IMR-90 (cell line): ENCODE measurements at regions not wholly inside any gene's neighbourhood (a gene's known extent, or its start where the extent isn't known, plus 50 kb on each side); places are given as distances from the start of the nearest gene placed in this dataset.

ENCODE experiments used
- ATAC-seq: fragments of 200-7000 bp; cut with Tn5 transposase; 2 replicates; pipeline ENCODE4 v1.9.1; 2020; ENCODE audit warnings: low read depth, mild to moderate bottlenecking, moderate library complexity
- BruUV-seq: library from RNA; stranded (reverse); fragments of 400-500 nt; replicated peaks from 2 replicates; lab custom pipeline; 2021; lab: Mats Ljungman, UMichigan
- CTCF ChIA-PET: fragments of 300-600 bp; formaldehyde crosslinking; extraction: SDS; loops from one replicate; lab custom pipeline; 2021; ENCODE audit warnings: antibody characterized with exemption; lab: Yijun Ruan, JAX
- POLR2A ChIA-PET: fragments of 300-600 bp; sonication (Branson Sonifier 250); formaldehyde crosslinking; loops from one replicate; lab custom pipeline; 2022; ENCODE audit warnings: antibody characterized with exemption; ENCODE audit not compliant: unreplicated experiment; lab: Charles Lee
- DNase-seq: peaks from one replicate; pipeline ENCODE4 v3.0.0; 2013
- H2AFZ ChIP-seq: replicated peaks from 2 replicates; pipeline ENCODE3; 2013; ENCODE audit warnings: low read length, mild to moderate bottlenecking; ENCODE audit not compliant: poor library complexity
- H2AK5ac ChIP-seq: 2 replicates; pipeline ENCODE4 v1.6.1; 2013; ENCODE audit warnings: low read depth, low read length, inconsistent platforms
- H2AK9ac ChIP-seq: replicated peaks from 2 replicates; pipeline ENCODE3; 2013; ENCODE audit warnings: mild to moderate bottlenecking, low read depth, low read length, moderate library complexity; ENCODE audit not compliant: poor library complexity
- H2BK120ac ChIP-seq: 2 replicates; pipeline ENCODE4 v1.6.1; 2013; ENCODE audit warnings: low read depth, low read length, inconsistent platforms
- H2BK15ac ChIP-seq: 3 replicates; pipeline ENCODE4 v1.6.1; 2013; ENCODE audit warnings: low read depth, low read length, inconsistent platforms
- H2BK20ac ChIP-seq: 2 replicates; pipeline ENCODE4 v1.6.1; 2013; ENCODE audit warnings: low read depth, mild to moderate bottlenecking, inconsistent platforms, low read length, moderate library complexity
- H2BK5ac ChIP-seq: 2 replicates; pipeline ENCODE4 v1.6.1; 2013; ENCODE audit warnings: mild to moderate bottlenecking, low read depth, low read length, inconsistent platforms; ENCODE audit not compliant: poor library complexity, severe bottlenecking
- H3K14ac ChIP-seq: replicated peaks from 2 replicates; pipeline ENCODE4 v1.6.1; 2013; ENCODE audit warnings: low read depth, low read length, inconsistent platforms
- H3K18ac ChIP-seq: 2 replicates; pipeline ENCODE4 v1.6.1; 2013; ENCODE audit warnings: low read depth, low read length, control low read depth
- H3K23ac ChIP-seq: 2 replicates; pipeline ENCODE4 v1.6.1; 2013; ENCODE audit warnings: low read depth, low read length, inconsistent platforms
- H3K27ac ChIP-seq: 2 replicates; pipeline ENCODE4 v1.5.1; 2013; ENCODE audit warnings: mild to moderate bottlenecking, control low read depth, low read length; ENCODE audit not compliant: insufficient read depth
- H3K27me3 ChIP-seq: 2 replicates; pipeline ENCODE4 v1.6.1; 2013; ENCODE audit warnings: low read length; ENCODE audit not compliant: control insufficient read depth, insufficient read depth
- H3K36me3 ChIP-seq: 2 replicates; pipeline ENCODE4 v1.6.1; 2013; ENCODE audit warnings: low read length, mixed read lengths; ENCODE audit not compliant: control insufficient read depth, insufficient read depth
- H3K4ac ChIP-seq: 2 replicates; pipeline ENCODE4 v1.6.1; 2013; ENCODE audit warnings: low read depth, low read length, inconsistent platforms
- H3K4me1 ChIP-seq: 2 replicates; pipeline ENCODE4 v1.6.1; 2013; ENCODE audit warnings: low read length, mixed read lengths; ENCODE audit not compliant: control insufficient read depth, insufficient read depth
- H3K4me2 ChIP-seq: 2 replicates; pipeline ENCODE4 v1.6.1; 2013; ENCODE audit warnings: low read depth, mild to moderate bottlenecking, control low read depth, low read length, moderate library complexity
- H3K4me3 ChIP-seq: 2 replicates; pipeline ENCODE4 v1.5.1; 2013; ENCODE audit warnings: low read depth, mild to moderate bottlenecking, control low read depth, low read length, moderate library complexity; ENCODE audit not compliant: insufficient read depth
- H3K56ac ChIP-seq: 2 replicates; pipeline ENCODE4 v1.6.1; 2013; ENCODE audit warnings: low read length, inconsistent platforms; ENCODE audit not compliant: insufficient read depth; ENCODE audit errors: extremely low read depth
- H3K79me1 ChIP-seq, 2 experiments: 2 replicates each; pipeline ENCODE4 v1.6.1; 2013; ENCODE audit warnings: low read length in 2 of 2, inconsistent platforms in 1 of 2, low read depth in 1 of 2
- H3K9ac ChIP-seq: 2 replicates; pipeline ENCODE4 v1.6.1; 2013; ENCODE audit warnings: low read depth, low read length, control low read depth
- H3K9me1 ChIP-seq: 2 replicates; pipeline ENCODE4 v1.6.1; 2013; ENCODE audit warnings: low read length, inconsistent platforms; ENCODE audit not compliant: insufficient read depth
- H3K9me3 ChIP-seq: 2 replicates; pipeline ENCODE4 v1.6.1; 2013; ENCODE audit warnings: low read length; ENCODE audit not compliant: control insufficient read depth, insufficient read depth
- H4K20me1 ChIP-seq: 2 replicates; pipeline ENCODE4 v1.6.1; 2013; ENCODE audit warnings: low read length, inconsistent platforms; ENCODE audit not compliant: insufficient read depth
- H4K5ac ChIP-seq: 2 replicates; pipeline ENCODE4 v1.6.1; 2013; ENCODE audit warnings: mild to moderate bottlenecking, low read depth, low read length, control low read depth
- H4K8ac ChIP-seq, 2 experiments: 2 replicates each; pipeline ENCODE4 v1.6.1; 2013; ENCODE audit warnings: low read depth in 2 of 2, low read length in 2 of 2, control low read depth in 1 of 2, inconsistent platforms in 1 of 2
- H4K91ac ChIP-seq: 2 replicates; pipeline ENCODE4 v1.6.1; 2013; ENCODE audit warnings: low read depth, low read length, inconsistent platforms; ENCODE audit not compliant: insufficient read depth
- BHLHE40 ChIP-seq: fragments of 150-350 bp; IDR thresholded peaks from 2 replicates; pipeline ENCODE4 v1.6.1; 2016; ENCODE audit warnings: mild to moderate bottlenecking, low read depth, low read length
- CHD1 ChIP-seq: IDR thresholded peaks from 2 replicates; pipeline ENCODE4 v1.6.1; 2012; ENCODE audit warnings: low read depth, low read length, improper control_type of control experiment
- RAD21 ChIP-seq: IDR thresholded peaks from 2 replicates; pipeline ENCODE4 v1.6.1; 2012; ENCODE audit warnings: low read length, improper control_type of control experiment
- RFX5 ChIP-seq: IDR thresholded peaks from 2 replicates; pipeline ENCODE4 v1.8.0; 2012; ENCODE audit warnings: low read depth, mild to moderate bottlenecking, low read length, moderate library complexity
- WGBS, 2 experiments: methylation state at CpG; one replicate each; pipeline versions ENCODE4 v1.1.5 to v1.1.7; 2013; ENCODE audit warnings: missing lambda C conversion rate in 2 of 2; ENCODE audit not compliant: insufficient read length in 1 of 2; ENCODE audit errors: extremely low coverage in 2 of 2; 5-methylcytosine and 5-hydroxymethylcytosine counted together
- dilution Hi-C: fragments of 300-500 bp; cut with HindIII; formaldehyde crosslinking; loops from one replicate; pipeline ENCODE4 v1.14.3; 2018; ENCODE audit warnings: low sequenced_read_pairs; ENCODE audit not compliant: unreplicated experiment
- in situ Hi-C: fragments of 300-500 bp; cut with MboI; formaldehyde crosslinking; loops from 3 replicates; pipeline ENCODE4 v1.14.3; 2019; ENCODE audit warnings: low sequenced_read_pairs, inconsistent platforms, mixed read lengths
- intact Hi-C: fragments of 100-400 bp; cut with micrococcal nuclease; formaldehyde crosslinking; loops from 2 replicates; pipeline ENCODE4 v1.10.0; 2022

DNA sequence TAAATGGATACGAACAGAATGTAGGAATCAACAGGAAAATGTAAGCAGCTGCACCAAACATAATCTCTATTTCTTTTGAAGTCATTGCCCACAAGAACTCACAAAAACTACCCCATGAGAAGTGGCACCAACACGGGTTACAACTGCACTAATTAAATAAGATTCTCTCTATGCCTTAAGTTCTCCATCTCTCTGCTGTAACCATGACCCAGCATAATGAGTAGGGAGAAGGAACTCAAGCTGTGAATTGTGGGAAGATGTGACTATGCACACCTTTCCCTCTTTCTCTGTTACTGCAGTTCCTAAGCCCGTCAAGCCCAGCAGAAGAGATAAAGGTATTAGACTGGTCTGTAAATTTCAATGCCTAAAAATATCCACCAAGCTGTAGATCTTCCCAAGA is 614.0 kb downstream of the USP25 start:
- no peak overlapping the region for H4K5ac ChIP-seq
- no peaks in the 10 kb centered on the region for H3K4me1 ChIP-seq
- H3K9ac ChIP-seq, result no peak overlapping the region
- no peak overlapping the region for H3K4me3 ChIP-seq
- H3K36me3 ChIP-seq, result no peaks in the 10 kb centered on the region
- no peak overlapping the region for H3K56ac ChIP-seq
- H2BK5ac ChIP-seq, result no peak overlapping the region
- H4K8ac ChIP-seq, result no peak overlapping the region
- WGBS, 2 experiments, result no CpG with 5 or more reads among the region's 3 CpGs
- H2BK20ac ChIP-seq, result no peak overlapping the region
- H2AK5ac ChIP-seq, result no peak overlapping the region
- no peak overlapping the region for H3K4me2 ChIP-seq
- no peak overlapping the region for H2AK9ac ChIP-seq
- ChIA-PET CTCF (no interaction called here), POLR2A (no interaction called here)
- no peak overlapping the region for H3K23ac ChIP-seq
- H3K9me1 ChIP-seq, result no peaks in the 10 kb centered on the region
- TF ChIP-seq BHLHE40, result no peak
- no peak for TF ChIP-seq RFX5
- no peak for TF ChIP-seq CHD1
- no peak for TF ChIP-seq RAD21
- no peak overlapping the region for H3K27ac ChIP-seq
- in situ Hi-C loops (no loop called here), dilution Hi-C loops (no loop called here), intact Hi-C loops (no loop called here)
- H2BK15ac ChIP-seq, result no peak overlapping the region
- DNase-seq (no peak), ATAC-seq (no peak)
- no peaks in the 10 kb centered on the region for H3K27me3 ChIP-seq
- H4K20me1 ChIP-seq, result no peaks in the 10 kb centered on the region
- H3K14ac ChIP-seq, result no peak overlapping the region
- no peaks in the 10 kb centered on the region for H3K9me3 ChIP-seq
- no peak overlapping the region for H3K18ac ChIP-seq
- no peak overlapping the region for H4K91ac ChIP-seq
- H2AFZ ChIP-seq, result no peak overlapping the region
- H3K79me1 ChIP-seq, result no peaks in the 10 kb centered on the region
- no TSS peak for BruUV-seq
- no peak overlapping the region for H2BK120ac ChIP-seq
- no peak overlapping the region for H3K4ac ChIP-seq
